ENCODE measurements at regions not wholly inside any gene's neighbourhood (a gene's known extent, or its start where the extent isn't known, plus 50 kb on each side); places are given as distances from the start of the nearest gene placed in this dataset.
"Not testable (repeated sequence)": the region's sequence is repeated elsewhere in the genome, so short reads cannot be mapped to it uniquely, and the experiment has no call there.

DNA sequence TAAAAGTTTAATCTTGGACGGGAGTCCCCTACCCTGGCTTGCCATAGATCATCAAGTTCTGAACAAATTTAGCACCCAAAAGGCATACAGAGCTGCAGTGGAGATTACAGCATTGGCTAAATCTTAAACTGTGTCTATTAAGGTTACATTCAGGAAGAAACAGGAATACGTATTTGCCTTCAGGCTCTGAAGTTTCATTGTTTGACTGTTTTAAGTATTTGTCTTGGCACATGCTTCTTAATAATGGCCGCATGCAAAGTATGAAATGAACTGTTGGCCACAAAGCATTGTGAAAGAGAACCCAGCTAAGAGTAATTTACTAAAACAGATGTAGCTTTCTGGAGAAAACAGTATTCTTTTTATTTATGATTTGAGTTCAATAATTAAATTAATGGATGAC lies 63.9 kb upstream of the CNEP1R1 start:
- H3K4me3 ChIP-seq (ENCODE audit: low read depth, low read length, poor library complexity, severe bottlenecking), result no peak overlapping the region
- no peaks in the 10 kb centered on the region for H3K27me3 ChIP-seq (replicated peaks; ENCODE audit: insufficient read depth, low read depth, low read length, poor library complexity)
- H3K9me3 ChIP-seq (ENCODE audit: low read depth, low read length, poor library complexity, severe bottlenecking), result no peaks in the 10 kb centered on the region
- no peak for TF ChIP-seq EZH2 (IDR thresholded peaks at IDR 0.05; ENCODE audit: borderline replicate concordance, low read depth, low read length, poor library complexity, severe bottlenecking)
- TF ChIP-seq, protein P1, sequence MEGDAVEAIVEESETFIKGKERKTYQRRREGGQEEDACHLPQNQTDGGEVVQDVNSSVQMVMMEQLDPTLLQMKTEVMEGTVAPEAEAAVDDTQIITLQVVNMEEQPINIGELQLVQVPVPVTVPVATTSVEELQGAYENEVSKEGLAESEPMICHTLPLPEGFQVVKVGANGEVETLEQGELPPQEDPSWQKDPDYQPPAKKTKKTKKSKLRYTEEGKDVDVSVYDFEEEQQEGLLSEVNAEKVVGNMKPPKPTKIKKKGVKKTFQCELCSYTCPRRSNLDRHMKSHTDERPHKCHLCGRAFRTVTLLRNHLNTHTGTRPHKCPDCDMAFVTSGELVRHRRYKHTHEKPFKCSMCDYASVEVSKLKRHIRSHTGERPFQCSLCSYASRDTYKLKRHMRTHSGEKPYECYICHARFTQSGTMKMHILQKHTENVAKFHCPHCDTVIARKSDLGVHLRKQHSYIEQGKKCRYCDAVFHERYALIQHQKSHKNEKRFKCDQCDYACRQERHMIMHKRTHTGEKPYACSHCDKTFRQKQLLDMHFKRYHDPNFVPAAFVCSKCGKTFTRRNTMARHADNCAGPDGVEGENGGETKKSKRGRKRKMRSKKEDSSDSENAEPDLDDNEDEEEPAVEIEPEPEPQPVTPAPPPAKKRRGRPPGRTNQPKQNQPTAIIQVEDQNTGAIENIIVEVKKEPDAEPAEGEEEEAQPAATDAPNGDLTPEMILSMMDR (conservative IDR thresholded peaks at IDR 0.05; ENCODE audit: low read depth, low read length), result no peak
- H3K36me3 ChIP-seq (ENCODE audit: insufficient read depth, low read length, poor library complexity, severe bottlenecking), result no peaks in the 10 kb centered on the region
- ChIA-PET POLR2A (ENCODE audit: low non-redundant PET) (no interaction called here), CTCF (no interaction called here)
- H3K27ac ChIP-seq (ENCODE audit: low read depth, low read length, poor library complexity, severe bottlenecking), result no peak overlapping the region
- intact Hi-C loops (cut with micrococcal nuclease; ENCODE audit: unreplicated experiment), result no loop called here
- no TSS peak for BruUV-seq (replicated peaks)
- DNase-seq (ENCODE audit: low spot score), result no peak
- no peaks in the 10 kb centered on the region for H3K4me1 ChIP-seq (ENCODE audit: insufficient read depth, low read length, poor library complexity, severe bottlenecking)

DNA sequence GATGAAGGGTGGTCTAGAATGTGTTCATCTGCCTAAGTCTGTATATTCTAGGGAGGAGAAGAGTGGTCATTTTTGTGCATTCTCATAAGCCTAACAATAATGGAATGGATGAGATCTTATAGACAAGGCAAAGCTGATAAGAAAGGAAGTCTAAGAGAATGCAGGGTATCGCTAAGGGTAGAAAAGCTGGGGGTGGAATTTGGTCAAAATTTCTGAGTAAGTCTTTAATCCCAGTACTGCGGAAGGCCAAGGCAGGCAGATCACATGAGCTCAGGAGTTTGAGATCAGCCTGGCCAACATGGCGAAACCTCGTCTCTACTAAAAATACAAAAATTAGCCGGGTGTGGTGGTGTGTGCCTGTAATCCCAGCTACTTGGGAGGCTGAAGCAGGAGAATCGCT lies 62.5 kb upstream of the CNEP1R1 start:
- H3K36me3 ChIP-seq (ENCODE audit: insufficient read depth, low read length, poor library complexity, severe bottlenecking); intact Hi-C loops (cut with micrococcal nuclease; ENCODE audit: unreplicated experiment); H3K4me1 ChIP-seq (ENCODE audit: insufficient read depth, low read length, poor library complexity, severe bottlenecking); H3K4me3 ChIP-seq (ENCODE audit: low read depth, low read length, poor library complexity, severe bottlenecking); H3K27me3 ChIP-seq (replicated peaks; ENCODE audit: insufficient read depth, low read depth, low read length, poor library complexity); H3K27ac ChIP-seq (ENCODE audit: low read depth, low read length, poor library complexity, severe bottlenecking); BruUV-seq (replicated peaks); POLR2A ChIA-PET (ENCODE audit: low non-redundant PET); H3K9me3 ChIP-seq (ENCODE audit: low read depth, low read length, poor library complexity, severe bottlenecking); CTCF ChIA-PET; DNase-seq (ENCODE audit: low spot score): not testable (repeated sequence)

DNA sequence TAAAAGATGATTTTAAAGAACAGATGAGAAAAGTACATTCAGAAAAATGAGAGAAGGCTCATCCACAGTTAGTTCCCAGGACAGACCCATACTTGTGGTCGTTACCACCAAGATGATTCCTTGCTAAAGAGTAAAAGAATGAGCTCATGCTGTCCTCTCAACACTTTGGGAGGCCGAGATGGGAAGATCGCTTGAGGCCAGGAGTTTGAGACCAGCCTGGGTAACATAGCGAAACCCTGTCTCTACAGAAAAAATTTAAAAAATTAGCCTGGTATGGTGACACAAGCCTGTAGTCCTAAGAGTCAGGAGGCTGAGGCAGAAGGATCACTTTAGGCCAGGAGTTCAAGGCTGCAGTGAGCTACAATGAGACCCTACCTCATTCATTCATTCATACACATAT lies 60.7 kb upstream of the CNEP1R1 start:
- TF ChIP-seq, protein P1 (conservative IDR thresholded peaks at IDR 0.05; ENCODE audit: low read depth, low read length), result no peak
- no peak for TF ChIP-seq EZH2 (IDR thresholded peaks at IDR 0.05; ENCODE audit: borderline replicate concordance, low read depth, low read length, poor library complexity, severe bottlenecking)
- H3K9me3 ChIP-seq (ENCODE audit: low read depth, low read length, poor library complexity, severe bottlenecking), result no peaks in the 10 kb centered on the region
- no peaks in the 10 kb centered on the region for H3K27me3 ChIP-seq (replicated peaks; ENCODE audit: insufficient read depth, low read depth, low read length, poor library complexity)
- BruUV-seq (replicated peaks), result no TSS peak
- DNase-seq (ENCODE audit: low spot score), result no peak
- CTCF ChIA-PET, result no interaction called here
- POLR2A ChIA-PET (ENCODE audit: low non-redundant PET), result no interaction called here
- no peaks in the 10 kb centered on the region for H3K4me1 ChIP-seq (ENCODE audit: insufficient read depth, low read length, poor library complexity, severe bottlenecking)
- no peak overlapping the region for H3K4me3 ChIP-seq (ENCODE audit: low read depth, low read length, poor library complexity, severe bottlenecking)
- H3K36me3 ChIP-seq (ENCODE audit: insufficient read depth, low read length, poor library complexity, severe bottlenecking), result no peaks in the 10 kb centered on the region
- H3K27ac ChIP-seq (ENCODE audit: low read depth, low read length, poor library complexity, severe bottlenecking), result no peak overlapping the region
- intact Hi-C loops (cut with micrococcal nuclease; ENCODE audit: unreplicated experiment), result no loop called here

DNA sequence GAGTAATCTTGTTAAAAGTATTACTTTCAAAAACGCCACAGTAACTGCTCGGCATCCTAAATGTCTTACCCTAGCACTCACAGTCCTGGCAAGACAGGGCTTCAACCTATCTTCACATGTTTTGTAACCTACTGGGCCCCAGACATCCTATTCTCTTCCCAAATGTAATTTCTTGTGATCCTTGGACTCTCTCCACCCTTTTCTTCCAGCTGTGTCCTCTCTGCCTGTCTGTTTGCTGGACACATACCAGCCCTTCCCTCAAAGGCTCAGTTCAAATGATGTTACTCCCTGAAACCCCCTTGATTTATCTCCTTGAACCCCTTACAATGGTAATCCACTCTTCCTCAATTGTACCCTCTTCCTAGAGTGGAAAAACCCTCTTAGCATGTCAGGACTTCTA lies 60.1 kb upstream of the CNEP1R1 start:
- BruUV-seq (replicated peaks), result no TSS peak
- no peak overlapping the region for H3K4me3 ChIP-seq (ENCODE audit: low read depth, low read length, poor library complexity, severe bottlenecking)
- no peaks in the 10 kb centered on the region for H3K27me3 ChIP-seq (replicated peaks; ENCODE audit: insufficient read depth, low read depth, low read length, poor library complexity)
- ChIA-PET POLR2A (ENCODE audit: low non-redundant PET) (no interaction called here), CTCF (no interaction called here)
- no peak for TF ChIP-seq EZH2 (IDR thresholded peaks at IDR 0.05; ENCODE audit: borderline replicate concordance, low read depth, low read length, poor library complexity, severe bottlenecking)
- TF ChIP-seq, protein P1 (conservative IDR thresholded peaks at IDR 0.05; ENCODE audit: low read depth, low read length), result no peak
- no peak overlapping the region for H3K27ac ChIP-seq (ENCODE audit: low read depth, low read length, poor library complexity, severe bottlenecking)
- intact Hi-C loops (cut with micrococcal nuclease; ENCODE audit: unreplicated experiment), result no loop called here
- no peaks in the 10 kb centered on the region for H3K9me3 ChIP-seq (ENCODE audit: low read depth, low read length, poor library complexity, severe bottlenecking)
- no peak for DNase-seq (ENCODE audit: low spot score)
- H3K36me3 ChIP-seq (ENCODE audit: insufficient read depth, low read length, poor library complexity, severe bottlenecking), result no peaks in the 10 kb centered on the region
- no peaks in the 10 kb centered on the region for H3K4me1 ChIP-seq (ENCODE audit: insufficient read depth, low read length, poor library complexity, severe bottlenecking)
